SK-N-SH (cell line): ENCODE measurements at regions not wholly inside any gene's neighbourhood (a gene's known extent, or its start where the extent isn't known, plus 50 kb on each side); places are given as distances from the start of the nearest gene placed in this dataset.

Source experiments
- CTCF ChIA-PET: fragments of 300-600, 350-600 bp; formaldehyde crosslinking; extraction: SDS; loops from one replicate; lab custom pipeline; 2021; lab: Yijun Ruan, JAX
- POLR2A ChIA-PET: fragments of 350-600 bp; sonication (Branson Sonifier 250); formaldehyde crosslinking; extraction: SDS; loops from one replicate; lab custom pipeline; 2020; ENCODE audit warnings: antibody characterized with exemption, inconsistent platforms; lab: Yijun Ruan, JAX
- DNase-seq: peaks from one replicate; pipeline ENCODE4 v3.0.0; 2012
- H2AFZ ChIP-seq: fragments of 200-600 bp; sonication (generic); 2 replicates; pipeline ENCODE4 v1.8.1; 2016; ENCODE audit warnings: antibody characterized with exemption, mild to moderate bottlenecking, low read depth
- H3F3A ChIP-seq: fragments of 200-600 bp; sonication (generic); replicated peaks from 2 replicates; pipeline ENCODE3; 2016; ENCODE audit warnings: antibody characterized with exemption, mild to moderate bottlenecking; ENCODE audit not compliant: insufficient read depth
- H3K27ac ChIP-seq, 2 experiments: fragments of 200-500 bp in 1 of 2; fragments of 200-600 bp in 1 of 2; sonication (Bioruptor generic) in 1 of 2; sonication (generic), shearing (Covaris generic) in 1 of 2; 2 replicates each; pipeline versions ENCODE4 v1.5.1 to v1.6.1; 2014 to 2016; ENCODE audit warnings: low read depth in 2 of 2, inconsistent platforms in 1 of 2, low read length in 1 of 2, mild to moderate bottlenecking in 1 of 2, mixed read lengths in 1 of 2
- H3K27me3 ChIP-seq: fragments of 200-600 bp; sonication (generic), shearing (Covaris generic); 2 replicates; pipeline ENCODE4 v1.6.1; 2016; ENCODE audit warnings: mixed run types; ENCODE audit not compliant: insufficient read depth
- H3K36me3 ChIP-seq, 2 experiments: fragments of 200-500 bp in 1 of 2; fragments of 200-600 bp in 1 of 2; sonication (Bioruptor generic) in 1 of 2; sonication (generic) in 1 of 2; replicated peaks in 1 of 2; 2 replicates each; pipeline versions ENCODE3 to v1.5.1; 2014 to 2016; ENCODE audit warnings: low read length in 1 of 2, mild to moderate bottlenecking in 1 of 2; ENCODE audit not compliant: insufficient read depth in 2 of 2, control insufficient read depth in 1 of 2
- H3K4me1 ChIP-seq, 2 experiments: fragments of 200-500 bp in 1 of 2; fragments of 200-600 bp in 1 of 2; sonication (Bioruptor generic) in 1 of 2; sonication (generic), shearing (Covaris generic) in 1 of 2; 2 replicates each; pipeline versions ENCODE4 v1.5.1 to v1.6.1; 2014 to 2016; ENCODE audit warnings: low read depth in 1 of 2, low read length in 1 of 2, mixed run types in 1 of 2; ENCODE audit not compliant: insufficient read depth in 2 of 2, control insufficient read depth in 1 of 2
- H3K4me2 ChIP-seq: fragments of 200-600 bp; sonication (generic), shearing (Covaris generic); 2 replicates; pipeline ENCODE4 v1.6.1; 2017; ENCODE audit warnings: mixed run types
- H3K4me3 ChIP-seq, 2 experiments: fragments of 200-500 bp in 1 of 2; fragments of 200-600 bp in 1 of 2; sonication (Bioruptor generic) in 1 of 2; sonication (generic), shearing (Covaris generic) in 1 of 2; 2 replicates each; pipeline versions ENCODE4 v1.5.1 to v1.8.1; 2014 to 2016; ENCODE audit warnings: low read depth in 2 of 2, inconsistent platforms in 1 of 2, low read length in 1 of 2, mild to moderate bottlenecking in 1 of 2, mixed read lengths in 1 of 2, moderate library complexity in 1 of 2
- H3K79me2 ChIP-seq: fragments of 200-600 bp; sonication (generic); 2 replicates; pipeline ENCODE4 v1.8.1; 2017; ENCODE audit warnings: mild to moderate bottlenecking; ENCODE audit not compliant: insufficient read depth
- H3K9ac ChIP-seq: fragments of 200-600 bp; sonication (generic); 2 replicates; pipeline ENCODE4 v1.6.1; 2017; ENCODE audit warnings: mixed run types
- H3K9me2 ChIP-seq: fragments of 200-600 bp; sonication (generic); 2 replicates; pipeline ENCODE4 v1.6.1; 2017; ENCODE audit warnings: mixed run types
- H3K9me3 ChIP-seq: fragments of 200-600 bp; sonication (generic); 2 replicates; pipeline ENCODE4 v1.6.1; 2017; ENCODE audit warnings: mixed run types, mild to moderate bottlenecking, moderate library complexity
- H4K20me1 ChIP-seq: fragments of 200-600 bp; sonication (generic); 2 replicates; pipeline ENCODE4 v1.6.1; 2017; ENCODE audit warnings: mild to moderate bottlenecking, mixed run types; ENCODE audit not compliant: insufficient read depth
- CHD2 ChIP-seq: fragments of 150-350 bp; IDR thresholded peaks from 2 replicates; pipeline ENCODE4 v1.6.1; 2018; ENCODE audit warnings: low read length; ENCODE audit not compliant: partially characterized antibody
- ELF1 ChIP-seq: IDR thresholded peaks from 2 replicates; pipeline ENCODE4 v1.4.0; 2012
- FOSL2 ChIP-seq: IDR thresholded peaks from 2 replicates; pipeline ENCODE4 v1.4.0; 2012; ENCODE audit warnings: low read depth, mild to moderate bottlenecking, moderate library complexity, borderline replicate concordance
- MEF2A ChIP-seq: IDR thresholded peaks from 2 replicates; pipeline ENCODE4 v1.4.0; 2012; ENCODE audit warnings: low read depth, borderline replicate concordance
- NFIC ChIP-seq: IDR thresholded peaks from 2 replicates; pipeline ENCODE4 v1.4.0; 2012; ENCODE audit warnings: borderline replicate concordance
- NRF1 ChIP-seq: IDR thresholded peaks from 2 replicates; pipeline ENCODE4 v1.6.1; 2012; ENCODE audit warnings: low read depth, mild to moderate bottlenecking, low read length
- PBX3 ChIP-seq: IDR thresholded peaks from 2 replicates; pipeline ENCODE4; 2012
- POLR2AphosphoS5 ChIP-seq: IDR thresholded peaks from 2 replicates; pipeline ENCODE4 v1.6.1; 2012; ENCODE audit warnings: low read depth, low read length
- RCOR1 ChIP-seq: fragments of 150-350 bp; IDR thresholded peaks from 2 replicates; pipeline ENCODE4 v1.6.1; 2017; ENCODE audit warnings: antibody characterized with exemption, low read length
- SIN3A ChIP-seq: IDR thresholded peaks from 2 replicates; pipeline ENCODE4 v1.6.1; 2012; ENCODE audit warnings: low read depth, mild to moderate bottlenecking, low read length, moderate library complexity, borderline replicate concordance
- TAF1 ChIP-seq: IDR thresholded peaks from 2 replicates; pipeline ENCODE4 v1.6.1; 2012; ENCODE audit warnings: low read depth, mild to moderate bottlenecking, low read length, moderate library complexity, borderline replicate concordance
- WGBS: methylation state at CpG from one replicate; pipeline ENCODE4 v1.1.6; 2017; ENCODE audit warnings: low lambda C conversion rate; 5-methylcytosine and 5-hydroxymethylcytosine counted together
- TF ChIP-seq, protein P1 (sequence below): IDR thresholded peaks from 2 replicates; pipeline ENCODE4 v1.4.0; 2012; ENCODE audit warnings: low read depth, borderline replicate concordance
- TF ChIP-seq, protein P2 (sequence below): IDR thresholded peaks from 2 replicates; pipeline ENCODE4 v1.4.0; 2012; ENCODE audit warnings: low read depth, borderline replicate concordance
- TF ChIP-seq, protein P3 (sequence below): fragments of 200-600 bp; sonication (generic); IDR thresholded peaks from 2 replicates; pipeline ENCODE4 v1.6.1; 2017; ENCODE audit warnings: antibody characterized with exemption, mild to moderate bottlenecking, moderate library complexity

GRCh38 chr5:126338635-126339034, 84.6 kb upstream of the GRAMD2B start:
- H3K4me2 ChIP-seq = no peak overlapping the region
- ChIA-PET CTCF (interaction anchor here (0.6 to 3.8 kb wide), 24 partner anchors 8 to 1194 kb away, joined by 3 to 33 read pairs (median 4); partner anchors contain the start of genes ALDH7A1 and PHAX), POLR2A (interaction anchor here (0.6 kb wide), 1 partner anchor 1552 kb away, joined by 3 read pairs; no protein-coding TSS in a partner anchor)
- H3K9me3 ChIP-seq = no peaks in the 10 kb centered on the region
- H3K79me2 ChIP-seq = no peaks in the 10 kb centered on the region
- no peak for DNase-seq
- H4K20me1 ChIP-seq = no peaks in the 10 kb centered on the region
- H3F3A ChIP-seq = no peaks in the 10 kb centered on the region
- H3K27ac ChIP-seq = no peak overlapping the region
- TF ChIP-seq PBX3 (no peak), NFIC (no peak), CHD2 (no peak), RCOR1 (no peak), ELF1 (no peak), FOSL2 (no peak), MEF2A (no peak), SIN3A (no peak), TAF1 (no peak), NRF1 (no peak), POLR2AphosphoS5 (no peak)
- TF ChIP-seq, protein P1, sequence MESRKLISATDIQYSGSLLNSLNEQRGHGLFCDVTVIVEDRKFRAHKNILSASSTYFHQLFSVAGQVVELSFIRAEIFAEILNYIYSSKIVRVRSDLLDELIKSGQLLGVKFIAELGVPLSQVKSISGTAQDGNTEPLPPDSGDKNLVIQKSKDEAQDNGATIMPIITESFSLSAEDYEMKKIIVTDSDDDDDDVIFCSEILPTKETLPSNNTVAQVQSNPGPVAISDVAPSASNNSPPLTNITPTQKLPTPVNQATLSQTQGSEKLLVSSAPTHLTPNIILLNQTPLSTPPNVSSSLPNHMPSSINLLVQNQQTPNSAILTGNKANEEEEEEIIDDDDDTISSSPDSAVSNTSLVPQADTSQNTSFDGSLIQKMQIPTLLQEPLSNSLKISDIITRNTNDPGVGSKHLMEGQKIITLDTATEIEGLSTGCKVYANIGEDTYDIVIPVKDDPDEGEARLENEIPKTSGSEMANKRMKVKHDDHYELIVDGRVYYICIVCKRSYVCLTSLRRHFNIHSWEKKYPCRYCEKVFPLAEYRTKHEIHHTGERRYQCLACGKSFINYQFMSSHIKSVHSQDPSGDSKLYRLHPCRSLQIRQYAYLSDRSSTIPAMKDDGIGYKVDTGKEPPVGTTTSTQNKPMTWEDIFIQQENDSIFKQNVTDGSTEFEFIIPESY = no peak
- TF ChIP-seq, protein P2, sequence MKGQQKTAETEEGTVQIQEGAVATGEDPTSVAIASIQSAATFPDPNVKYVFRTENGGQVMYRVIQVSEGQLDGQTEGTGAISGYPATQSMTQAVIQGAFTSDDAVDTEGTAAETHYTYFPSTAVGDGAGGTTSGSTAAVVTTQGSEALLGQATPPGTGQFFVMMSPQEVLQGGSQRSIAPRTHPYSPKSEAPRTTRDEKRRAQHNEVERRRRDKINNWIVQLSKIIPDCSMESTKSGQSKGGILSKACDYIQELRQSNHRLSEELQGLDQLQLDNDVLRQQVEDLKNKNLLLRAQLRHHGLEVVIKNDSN = no peak
- TF ChIP-seq, protein P3, sequence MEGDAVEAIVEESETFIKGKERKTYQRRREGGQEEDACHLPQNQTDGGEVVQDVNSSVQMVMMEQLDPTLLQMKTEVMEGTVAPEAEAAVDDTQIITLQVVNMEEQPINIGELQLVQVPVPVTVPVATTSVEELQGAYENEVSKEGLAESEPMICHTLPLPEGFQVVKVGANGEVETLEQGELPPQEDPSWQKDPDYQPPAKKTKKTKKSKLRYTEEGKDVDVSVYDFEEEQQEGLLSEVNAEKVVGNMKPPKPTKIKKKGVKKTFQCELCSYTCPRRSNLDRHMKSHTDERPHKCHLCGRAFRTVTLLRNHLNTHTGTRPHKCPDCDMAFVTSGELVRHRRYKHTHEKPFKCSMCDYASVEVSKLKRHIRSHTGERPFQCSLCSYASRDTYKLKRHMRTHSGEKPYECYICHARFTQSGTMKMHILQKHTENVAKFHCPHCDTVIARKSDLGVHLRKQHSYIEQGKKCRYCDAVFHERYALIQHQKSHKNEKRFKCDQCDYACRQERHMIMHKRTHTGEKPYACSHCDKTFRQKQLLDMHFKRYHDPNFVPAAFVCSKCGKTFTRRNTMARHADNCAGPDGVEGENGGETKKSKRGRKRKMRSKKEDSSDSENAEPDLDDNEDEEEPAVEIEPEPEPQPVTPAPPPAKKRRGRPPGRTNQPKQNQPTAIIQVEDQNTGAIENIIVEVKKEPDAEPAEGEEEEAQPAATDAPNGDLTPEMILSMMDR = no peak
- H3K36me3 ChIP-seq = no peaks in the 10 kb centered on the region
- 79% methylated on average over 7 of the region's 7 CpGs for WGBS
- no peaks in the 10 kb centered on the region for H3K9me2 ChIP-seq
- H3K4me1 ChIP-seq = no peaks in the 10 kb centered on the region
- H3K27me3 ChIP-seq = no peaks in the 10 kb centered on the region
- H3K4me3 ChIP-seq = no peak overlapping the region
- no peak overlapping the region for H2AFZ ChIP-seq
- no peak overlapping the region for H3K9ac ChIP-seq
